H1 (cell line): ENCODE measurements at regions not wholly inside any gene's neighbourhood (a gene's known extent, or its start where the extent isn't known, plus 50 kb on each side); places are given as distances from the start of the nearest gene placed in this dataset.

Experiments
- CTCF ChIA-PET: fragments of 300-600 bp; sonication (Branson Sonifier 250); formaldehyde crosslinking; loops from one replicate; lab custom pipeline; 2021; ENCODE audit not compliant: partially characterized antibody; lab: Charles Lee
- POLR2A ChIA-PET: fragments of 300-600 bp; sonication (Branson Sonifier 250); formaldehyde crosslinking; loops from one replicate; lab custom pipeline; 2021; ENCODE audit warnings: inconsistent platforms; ENCODE audit not compliant: partially characterized antibody; lab: Charles Lee
- DNase-seq, 2 experiments: peaks; one replicate each; pipeline versions ENCODE4 v3.0.0 to v3.0.0-alpha.2; 2010 to 2022; ENCODE audit warnings: low spot score in 2 of 2, low read depth in 1 of 2, mixed read lengths in 1 of 2
- FAIRE-seq: peaks from 2 replicates; lab custom pipeline; 2011; peaks lifted over from hg19 to GRCh38; lab: Jason Lieb, UNC
- H2AFZ ChIP-seq: 2 replicates; pipeline ENCODE4 v1.8.1; 2012; ENCODE audit warnings: low read length, inconsistent platforms
- H2AK5ac ChIP-seq: 2 replicates; pipeline ENCODE4 v1.6.1; 2013; ENCODE audit warnings: low read depth, low read length
- H2BK120ac ChIP-seq: replicated peaks from 2 replicates; pipeline ENCODE3; 2013; ENCODE audit warnings: low read depth, low read length, inconsistent platforms
- H2BK12ac ChIP-seq: 2 replicates; pipeline ENCODE4 v1.6.1; 2013; ENCODE audit warnings: low read depth, low read length
- H2BK15ac ChIP-seq: 2 replicates; pipeline ENCODE4 v1.6.1; 2013; ENCODE audit warnings: low read length
- H2BK20ac ChIP-seq: 2 replicates; pipeline ENCODE4 v1.6.1; 2013; ENCODE audit warnings: low read length
- H2BK5ac ChIP-seq: 2 replicates; pipeline ENCODE4 v1.6.1; 2013; ENCODE audit warnings: low read depth, low read length
- H3K14ac ChIP-seq: 2 replicates; pipeline ENCODE4 v1.6.1; 2013; ENCODE audit warnings: inconsistent platforms; ENCODE audit not compliant: insufficient read length
- H3K18ac ChIP-seq: 2 replicates; pipeline ENCODE4 v1.6.1; 2013; ENCODE audit warnings: low read length; ENCODE audit errors: extremely low read depth
- H3K23ac ChIP-seq: 2 replicates; pipeline ENCODE4 v1.6.1; 2013; ENCODE audit warnings: inconsistent platforms; ENCODE audit not compliant: insufficient read length
- H3K23me2 ChIP-seq: 2 replicates; pipeline ENCODE4 v1.6.1; 2013; ENCODE audit warnings: low read depth, low read length
- H3K27ac ChIP-seq: 2 replicates; pipeline ENCODE4 v1.6.1; 2011; ENCODE audit warnings: low read depth, low read length, inconsistent platforms
- H3K27me3 ChIP-seq, 4 experiments: replicated peaks in 1 of 4; 1 replicate in 1 of 4; 2 replicates in 3 of 4; pipeline versions ENCODE4 v1.6.1 to v1.8.1; 2011 to 2013; ENCODE audit warnings: low read length in 3 of 4, mild to moderate bottlenecking in 3 of 4, inconsistent platforms in 2 of 4, mixed read lengths in 2 of 4, moderate library complexity in 1 of 4; ENCODE audit not compliant: control insufficient read depth in 3 of 4, insufficient read depth in 3 of 4; ENCODE audit errors: extremely low read depth in 1 of 4
- H3K36me3 ChIP-seq, 4 experiments: 2 replicates each; pipeline versions ENCODE4 v1.6.1 to v1.8.1; 2011 to 2013; ENCODE audit warnings: mild to moderate bottlenecking in 4 of 4, low read length in 3 of 4, moderate library complexity in 2 of 4, control low read depth in 1 of 4, inconsistent platforms in 1 of 4; ENCODE audit not compliant: insufficient read depth in 4 of 4, control insufficient read depth in 2 of 4
- H3K4ac ChIP-seq: replicated peaks from 2 replicates; pipeline ENCODE3; 2013; ENCODE audit warnings: low read length, low read depth, mixed read lengths, inconsistent platforms; ENCODE audit not compliant: insufficient read length
- H3K4me1 ChIP-seq, 4 experiments: replicated peaks in 1 of 4; 1 replicate in 1 of 4; 2 replicates in 3 of 4; pipeline versions ENCODE4 v1.6.1 to v1.8.1; 2011 to 2013; ENCODE audit warnings: low read length in 3 of 4, inconsistent platforms in 2 of 4, mixed read lengths in 1 of 4; ENCODE audit not compliant: insufficient read depth in 4 of 4, control insufficient read depth in 3 of 4
- H3K4me2 ChIP-seq, 2 experiments: 2 replicates each; pipeline versions ENCODE4 v1.6.1 to v1.8.1; 2011 to 2013; ENCODE audit warnings: low read depth in 2 of 2, low read length in 2 of 2, control low read depth in 1 of 2, inconsistent platforms in 1 of 2, mild to moderate bottlenecking in 1 of 2; ENCODE audit not compliant: insufficient read depth in 1 of 2
- H3K4me3 ChIP-seq, 4 experiments: fragments of 200-600, 300-600 bp in 1 of 4; sonication (generic), shearing (Covaris generic), sonication (Bioruptor Twin) in 1 of 4; 2 replicates each; pipeline versions ENCODE4 v1.5.1 to v1.8.1; 2011 to 2016; ENCODE audit warnings: low read length in 4 of 4, low read depth in 3 of 4, control low read depth in 2 of 4, inconsistent platforms in 2 of 4, mild to moderate bottlenecking in 2 of 4, mixed read lengths in 1 of 4, moderate library complexity in 1 of 4; ENCODE audit not compliant: insufficient read depth in 2 of 4; ENCODE audit errors: extremely low read depth in 1 of 4
- H3K56ac ChIP-seq: replicated peaks from 2 replicates; pipeline ENCODE3; 2013; ENCODE audit warnings: low read depth, mild to moderate bottlenecking, mixed read lengths, low read length, inconsistent platforms; ENCODE audit not compliant: insufficient read length
- H3K79me1 ChIP-seq: 2 replicates; pipeline ENCODE4 v1.6.1; 2013; ENCODE audit warnings: low read depth, low read length, control low read depth
- H3K79me2 ChIP-seq, 2 experiments: 2 replicates each; pipeline versions ENCODE4 v1.6.1 to v1.8.1; 2012 to 2013; ENCODE audit warnings: low read length in 2 of 2, mild to moderate bottlenecking in 2 of 2, inconsistent platforms in 1 of 2; ENCODE audit not compliant: insufficient read depth in 2 of 2, control insufficient read depth in 1 of 2
- H3K9ac ChIP-seq, 4 experiments: replicated peaks in 1 of 4; 1 replicate in 1 of 4; 2 replicates in 3 of 4; pipeline versions ENCODE4 v1.6.1 to v1.8.1; 2011 to 2013; ENCODE audit warnings: low read depth in 3 of 4, low read length in 3 of 4, control low read depth in 2 of 4, mild to moderate bottlenecking in 2 of 4, moderate library complexity in 2 of 4, inconsistent platforms in 1 of 4; ENCODE audit errors: extremely low read depth in 1 of 4
- H3K9me3 ChIP-seq, 2 experiments: 2 replicates each; pipeline versions ENCODE4 v1.6.1 to v1.8.1; 2012 to 2013; ENCODE audit warnings: mild to moderate bottlenecking in 2 of 2, moderate library complexity in 2 of 2, control low read depth in 1 of 2, inconsistent platforms in 1 of 2, low read depth in 1 of 2, low read length in 1 of 2, mixed read lengths in 1 of 2; ENCODE audit not compliant: insufficient read depth in 2 of 2
- H4K20me1 ChIP-seq, 2 experiments: replicated peaks in 1 of 2; 2 replicates each; pipeline versions ENCODE3 to v1.8.1; 2011 to 2013; ENCODE audit warnings: inconsistent platforms in 2 of 2, low read length in 2 of 2, mild to moderate bottlenecking in 1 of 2; ENCODE audit not compliant: insufficient read depth in 2 of 2, control insufficient read depth in 1 of 2
- H4K5ac ChIP-seq: 2 replicates; pipeline ENCODE4 v1.6.1; 2013; ENCODE audit warnings: low read length, low read depth, mixed read lengths, inconsistent platforms; ENCODE audit not compliant: insufficient read length
- H4K8ac ChIP-seq: 2 replicates; pipeline ENCODE4 v1.8.0; 2013; ENCODE audit warnings: mild to moderate bottlenecking, moderate library complexity, low read length, inconsistent platforms; ENCODE audit not compliant: insufficient read depth; ENCODE audit errors: extremely low read depth
- H4K91ac ChIP-seq: replicated peaks from 2 replicates; pipeline ENCODE3; 2013; ENCODE audit warnings: low read length, mixed read lengths, inconsistent platforms; ENCODE audit not compliant: insufficient read length
- ASH2L ChIP-seq: fragments of 200-600, 300-600 bp; sonication (generic); IDR thresholded peaks from one replicate; pipeline ENCODE4 v1.7.1; 2017; ENCODE audit warnings: low read length
- CBX8 ChIP-seq: fragments of 300-800, 300-1000 bp; sonication (generic); IDR thresholded peaks from 2 replicates; pipeline ENCODE4 v1.7.1; 2016; ENCODE audit warnings: low read depth, low read length, borderline replicate concordance
- CEBPB ChIP-seq: IDR thresholded peaks from 2 replicates; pipeline ENCODE4 v1.6.1; 2012; ENCODE audit warnings: low read depth, low read length
- CHD1 ChIP-seq: IDR thresholded peaks from 2 replicates; pipeline ENCODE4 v1.6.1; 2012; ENCODE audit warnings: low read depth, low read length, improper control_type of control experiment
- HDAC2 ChIP-seq, 2 experiments: fragments of 300-600 bp in 1 of 2; sonication (generic) in 1 of 2; IDR thresholded peaks; 2 replicates each; pipeline ENCODE4 v1.6.1; 2011 to 2012; ENCODE audit warnings: low read depth in 2 of 2, low read length in 2 of 2, mild to moderate bottlenecking in 2 of 2, moderate library complexity in 2 of 2, borderline replicate concordance in 1 of 2, inconsistent platforms in 1 of 2
- KDM4A ChIP-seq: IDR thresholded peaks from one replicate; pipeline ENCODE4 v1.7.1; 2012; ENCODE audit warnings: low read depth, mild to moderate bottlenecking, moderate library complexity, low read length, inconsistent platforms; ENCODE audit not compliant: severe bottlenecking
- KDM5A ChIP-seq: fragments of 200-600 bp; IDR thresholded peaks from 2 replicates; pipeline ENCODE4 v1.7.1; 2012; ENCODE audit warnings: mild to moderate bottlenecking, low read length, inconsistent platforms, mixed read lengths
- NANOG ChIP-seq: IDR thresholded peaks from 2 replicates; pipeline ENCODE4 v1.6.1; 2011; ENCODE audit warnings: low read length, low read depth, mild to moderate bottlenecking, inconsistent platforms; ENCODE audit not compliant: insufficient read depth, poor library complexity, severe bottlenecking
- NRF1 ChIP-seq: IDR thresholded peaks from 2 replicates; pipeline ENCODE4 v1.6.1; 2011; ENCODE audit warnings: mild to moderate bottlenecking, low read depth, low read length, improper control_type of control experiment
- PHF8 ChIP-seq: fragments of 200-600 bp; sonication (generic); conservative IDR thresholded peaks from 2 replicates; pipeline ENCODE4 v1.7.1; 2012; ENCODE audit warnings: low read depth, mild to moderate bottlenecking, inconsistent platforms, low read length, moderate library complexity
- POLR2A ChIP-seq, 2 experiments: IDR thresholded peaks; 1 replicate in 1 of 2; 2 replicates in 1 of 2; pipeline ENCODE4 v1.6.1; 2011; ENCODE audit warnings: low read depth in 2 of 2, low read length in 2 of 2, mild to moderate bottlenecking in 2 of 2; ENCODE audit errors: control extremely low read depth in 1 of 2
- RAD21 ChIP-seq, 2 experiments: IDR thresholded peaks in 1 of 2; conservative IDR thresholded peaks in 1 of 2; 2 replicates each; pipeline ENCODE4 v1.6.1; 2011; ENCODE audit warnings: low read depth in 2 of 2, low read length in 2 of 2, improper control_type of control experiment in 1 of 2, inconsistent platforms in 1 of 2, mild to moderate bottlenecking in 1 of 2, moderate library complexity in 1 of 2
- SAP30 ChIP-seq: fragments of 300-600 bp; sonication (generic); IDR thresholded peaks from 2 replicates; pipeline ENCODE4 v1.7.1; 2012; ENCODE audit warnings: low read length, moderate library complexity, mild to moderate bottlenecking, inconsistent platforms; ENCODE audit not compliant: insufficient read depth, insufficient replicate concordance
- TCF12 ChIP-seq: IDR thresholded peaks from 2 replicates; pipeline ENCODE4 v1.6.1; 2011; ENCODE audit warnings: low read depth, mild to moderate bottlenecking, low read length
- TEAD4 ChIP-seq: IDR thresholded peaks from 2 replicates; pipeline ENCODE4 v1.6.1; 2012; ENCODE audit warnings: low read depth, low read length, inconsistent platforms, mixed read lengths
- WGBS, 2 experiments: shearing (Covaris generic) in 1 of 2; methylation state at CpG; one replicate each; pipeline versions ENCODE4 v1.1.6 to v1.1.7; 2013 to 2015; ENCODE audit warnings: low lambda C conversion rate in 2 of 2, mixed read lengths in 2 of 2, inconsistent platforms in 1 of 2, low coverage in 1 of 2, missing lambda C conversion rate in 1 of 2; ENCODE audit not compliant: insufficient replicate concordance in 2 of 2, insufficient coverage in 1 of 2, insufficient read length in 1 of 2; ENCODE audit errors: extremely low coverage in 1 of 2, missing lambda C conversion rate in 1 of 2; 5-methylcytosine and 5-hydroxymethylcytosine counted together

DNA sequence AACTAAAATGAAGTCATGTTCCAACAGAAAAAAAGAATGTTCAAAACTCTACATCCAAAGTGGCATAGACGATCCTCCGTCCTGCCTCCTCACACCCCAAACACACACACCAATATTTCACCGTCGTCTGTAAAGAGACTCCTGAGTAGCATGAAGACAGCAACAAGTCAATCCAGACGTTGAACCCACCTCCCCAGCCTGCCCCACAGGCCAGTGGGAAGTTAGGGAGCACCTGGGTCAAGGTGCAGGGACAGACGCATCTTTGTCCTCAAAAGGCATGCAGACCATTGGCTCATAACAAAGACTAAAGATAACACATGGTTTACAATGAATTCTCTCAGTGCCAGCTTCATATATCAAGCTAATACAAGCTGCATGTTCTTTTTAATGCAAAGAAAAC, 396.5 kb downstream of the TCERG1L start:
- ChIA-PET CTCF (interaction anchor here (1.3 kb wide), 2 partner anchors 9 to 14 kb away, joined by 3 to 4 read pairs; no protein-coding TSS in a partner anchor), POLR2A (no interaction called here)
- H2BK5ac ChIP-seq = no peak overlapping the region
- no peak overlapping the region for H3K4me3 ChIP-seq
- no peak overlapping the region for H3K18ac ChIP-seq
- FAIRE-seq (no peak), DNase-seq (no peak)
- no peaks in the 10 kb centered on the region for H3K4me1 ChIP-seq
- no peak overlapping the region for H2BK120ac ChIP-seq
- no peaks in the 10 kb centered on the region for H4K20me1 ChIP-seq
- no peak overlapping the region for H2AK5ac ChIP-seq
- no peak overlapping the region for H4K8ac ChIP-seq
- H3K9ac ChIP-seq = no peak overlapping the region
- no peak overlapping the region for H2BK20ac ChIP-seq
- no peaks in the 10 kb centered on the region for H3K27me3 ChIP-seq
- H3K56ac ChIP-seq = no peak overlapping the region
- no peaks in the 10 kb centered on the region for H3K23me2 ChIP-seq
- no peak overlapping the region for H2AFZ ChIP-seq
- H3K27ac ChIP-seq = no peak overlapping the region
- H3K79me2 ChIP-seq = no peaks in the 10 kb centered on the region
- no peak overlapping the region for H3K23ac ChIP-seq
- H3K14ac ChIP-seq = no peak overlapping the region
- no peak overlapping the region for H4K91ac ChIP-seq
- H2BK15ac ChIP-seq = no peak overlapping the region
- no peaks in the 10 kb centered on the region for H3K36me3 ChIP-seq
- no peaks in the 10 kb centered on the region for H3K79me1 ChIP-seq
- H4K5ac ChIP-seq = no peak overlapping the region
- no peak overlapping the region for H3K4ac ChIP-seq
- 83% methylated on average over 6 of the region's 6 CpGs; no CpG with 5 or more reads in 1 of the 2 experiments for WGBS, 2 experiments
- no peak overlapping the region for H2BK12ac ChIP-seq
- H3K4me2 ChIP-seq = no peak overlapping the region
- H3K9me3 ChIP-seq = no peaks in the 10 kb centered on the region
- no peak for TF ChIP-seq HDAC2 (IDR thresholded peaks at IDR 0.05; ENCODE audit: borderline replicate concordance in 1 of 2, low read depth in 2 of 2, low read length in 2 of 2)
- TF ChIP-seq NANOG = no peak
- TF ChIP-seq NRF1 = no peak
- no peak for TF ChIP-seq ASH2L
- no peak for TF ChIP-seq KDM4A
- TF ChIP-seq POLR2A (IDR thresholded peaks at IDR 0.05; ENCODE audit: control extremely low read depth in 1 of 2, low read depth in 2 of 2, low read length in 2 of 2) = no peak
- TF ChIP-seq TEAD4 = no peak
- TF ChIP-seq KDM5A = no peak
- no peak for TF ChIP-seq RAD21 (IDR thresholded peaks at IDR 0.05 in 1 of 2, conservative IDR thresholded peaks at IDR 0.05 in 1 of 2; ENCODE audit: low read depth in 2 of 2, low read length in 2 of 2)
- TF ChIP-seq TCF12 = no peak
- no peak for TF ChIP-seq PHF8
- TF ChIP-seq CHD1 = no peak
- TF ChIP-seq SAP30 = no peak
- TF ChIP-seq CBX8 = no peak
- no peak for TF ChIP-seq CEBPB
